HepG2 (cell line): ENCODE measurements at regions not wholly inside any gene's neighbourhood (a gene's known extent, or its start where the extent isn't known, plus 50 kb on each side); places are given as distances from the start of the nearest gene placed in this dataset.

Experiments used
- RNF2 ChIP-seq: fragments of 450-650 bp; conservative IDR thresholded peaks from 2 replicates; pipeline ENCODE4 v1.6.1; 2016; ENCODE audit warnings: low read depth
- SNAPC5 ChIP-seq: sonication (generic); formaldehyde crosslinking; IDR thresholded peaks from 2 replicates; pipeline ENCODE4 v1.8.1; 2023; ENCODE audit warnings: mild to moderate bottlenecking, missing genetic modification reagents, borderline replicate concordance
- TBL1XR1 ChIP-seq: fragments of 150-350 bp; IDR thresholded peaks from 2 replicates; pipeline ENCODE4 v1.6.1; 2014; ENCODE audit warnings: borderline replicate concordance, low read length; ENCODE audit not compliant: partially characterized antibody
- TF ChIP-seq, protein P1 (sequence below): IDR thresholded peaks from 2 replicates; pipeline ENCODE4 v1.6.1; 2012; ENCODE audit warnings: low read length, improper control_type of control experiment

DNA sequence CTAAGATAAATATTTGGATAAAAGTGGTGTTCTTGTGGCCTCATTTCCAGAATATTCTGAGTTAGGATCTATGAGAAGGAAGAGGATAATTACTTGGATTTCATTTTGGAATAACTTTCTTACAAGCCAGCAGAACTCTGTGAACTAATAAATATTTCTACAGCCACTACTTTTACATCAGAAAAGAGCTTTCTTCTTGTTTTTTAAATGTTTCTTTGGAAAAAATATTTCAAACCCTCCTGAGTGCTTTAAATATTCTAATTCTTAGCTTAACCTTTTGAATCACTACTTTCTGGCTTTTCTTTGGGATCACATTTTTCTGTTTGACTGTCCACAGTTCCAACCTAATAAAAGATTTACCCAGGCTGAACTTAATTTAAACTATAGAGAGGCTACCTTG, 279.2 kb upstream of the PHYHIPL start:
- TF ChIP-seq TBL1XR1: no peak
- TF ChIP-seq RNF2: no peak
- TF ChIP-seq SNAPC5 (CRISPR knock-in tag): no peak
- TF ChIP-seq, protein P1, sequence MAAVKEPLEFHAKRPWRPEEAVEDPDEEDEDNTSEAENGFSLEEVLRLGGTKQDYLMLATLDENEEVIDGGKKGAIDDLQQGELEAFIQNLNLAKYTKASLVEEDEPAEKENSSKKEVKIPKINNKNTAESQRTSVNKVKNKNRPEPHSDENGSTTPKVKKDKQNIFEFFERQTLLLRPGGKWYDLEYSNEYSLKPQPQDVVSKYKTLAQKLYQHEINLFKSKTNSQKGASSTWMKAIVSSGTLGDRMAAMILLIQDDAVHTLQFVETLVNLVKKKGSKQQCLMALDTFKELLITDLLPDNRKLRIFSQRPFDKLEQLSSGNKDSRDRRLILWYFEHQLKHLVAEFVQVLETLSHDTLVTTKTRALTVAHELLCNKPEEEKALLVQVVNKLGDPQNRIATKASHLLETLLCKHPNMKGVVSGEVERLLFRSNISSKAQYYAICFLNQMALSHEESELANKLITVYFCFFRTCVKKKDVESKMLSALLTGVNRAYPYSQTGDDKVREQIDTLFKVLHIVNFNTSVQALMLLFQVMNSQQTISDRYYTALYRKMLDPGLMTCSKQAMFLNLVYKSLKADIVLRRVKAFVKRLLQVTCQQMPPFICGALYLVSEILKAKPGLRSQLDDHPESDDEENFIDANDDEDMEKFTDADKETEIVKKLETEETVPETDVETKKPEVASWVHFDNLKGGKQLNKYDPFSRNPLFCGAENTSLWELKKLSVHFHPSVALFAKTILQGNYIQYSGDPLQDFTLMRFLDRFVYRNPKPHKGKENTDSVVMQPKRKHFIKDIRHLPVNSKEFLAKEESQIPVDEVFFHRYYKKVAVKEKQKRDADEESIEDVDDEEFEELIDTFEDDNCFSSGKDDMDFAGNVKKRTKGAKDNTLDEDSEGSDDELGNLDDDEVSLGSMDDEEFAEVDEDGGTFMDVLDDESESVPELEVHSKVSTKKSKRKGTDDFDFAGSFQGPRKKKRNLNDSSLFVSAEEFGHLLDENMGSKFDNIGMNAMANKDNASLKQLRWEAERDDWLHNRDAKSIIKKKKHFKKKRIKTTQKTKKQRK: no peak
